Endothelial cell of umbilical vein (primary cell): ENCODE measurements at regions not wholly inside any gene's neighbourhood (a gene's known extent, or its start where the extent isn't known, plus 50 kb on each side); places are given as distances from the start of the nearest gene placed in this dataset.

Experiments
- BruUV-seq: library from RNA; stranded (reverse); fragments of 400-500 nt; replicated peaks from 2 replicates; lab custom pipeline; 2021; lab: Mats Ljungman, UMichigan
- CTCF ChIA-PET: fragments of 300-600, 350-600 bp; sonication (Branson Sonifier 250); formaldehyde crosslinking; loops from one replicate; lab custom pipeline; 2021; ENCODE audit warnings: antibody characterized with exemption, inconsistent platforms; lab: Charles Lee
- POLR2A ChIA-PET: fragments of 300-600, 350-600 bp; sonication (Branson Sonifier 250); formaldehyde crosslinking; loops from one replicate; lab custom pipeline; 2021; ENCODE audit warnings: antibody characterized with exemption, inconsistent platforms; lab: Charles Lee
- DNase-seq: peaks from one replicate; pipeline ENCODE4 v3.0.0-alpha.2; 2011; ENCODE audit warnings: low read depth, low spot score
- FAIRE-seq: peaks from 2 replicates; lab custom pipeline; 2011; peaks lifted over from hg19 to GRCh38; lab: Jason Lieb, UNC
- H2AFZ ChIP-seq: 2 replicates; pipeline ENCODE4 v1.6.0; 2012; ENCODE audit warnings: low read depth, low read length, control low read depth, inconsistent platforms
- H3K27ac ChIP-seq: 2 replicates; pipeline ENCODE4 v1.5.1; 2011; ENCODE audit warnings: low read depth, mild to moderate bottlenecking, control low read depth, low read length, moderate library complexity; ENCODE audit not compliant: insufficient read depth
- H3K27me3 ChIP-seq, 2 experiments: 2 replicates each; pipeline versions ENCODE4 v1.6.0 to v1.6.1; 2011; ENCODE audit warnings: low read length in 2 of 2, mixed read lengths in 1 of 2; ENCODE audit not compliant: control insufficient read depth in 2 of 2, insufficient read depth in 2 of 2
- H3K36me3 ChIP-seq, 2 experiments: 2 replicates in 1 of 2; 3 replicates in 1 of 2; pipeline ENCODE4 v1.5.1; 2011; ENCODE audit warnings: low read length in 2 of 2, mild to moderate bottlenecking in 1 of 2, moderate library complexity in 1 of 2; ENCODE audit not compliant: control insufficient read depth in 2 of 2, insufficient read depth in 2 of 2; ENCODE audit errors: extremely low read depth in 1 of 2
- H3K4me1 ChIP-seq: 3 replicates; pipeline ENCODE4 v1.5.1; 2011; ENCODE audit warnings: mild to moderate bottlenecking, low read length; ENCODE audit not compliant: control insufficient read depth, insufficient read depth; ENCODE audit errors: extremely low read depth
- H3K4me2 ChIP-seq: 2 replicates; pipeline ENCODE4 v1.6.1; 2011; ENCODE audit warnings: low read length, control low read depth, mixed read lengths; ENCODE audit not compliant: insufficient read depth
- H3K4me3 ChIP-seq, 3 experiments: fragments of 200-600 bp in 1 of 3; sonication (generic), shearing (Covaris generic) in 1 of 3; replicated peaks in 1 of 3; 2 replicates each; pipeline ENCODE4 v1.5.1; 2011 to 2016; ENCODE audit warnings: control low read depth in 3 of 3, low read length in 3 of 3, mild to moderate bottlenecking in 2 of 3, inconsistent platforms in 1 of 3, low read depth in 1 of 3, moderate library complexity in 1 of 3; ENCODE audit not compliant: insufficient read depth in 1 of 3
- H3K79me2 ChIP-seq: 2 replicates; pipeline ENCODE4 v1.6.0; 2012; ENCODE audit warnings: low read length, inconsistent platforms; ENCODE audit not compliant: control insufficient read depth, insufficient read depth
- H3K9ac ChIP-seq: replicated peaks from 2 replicates; pipeline ENCODE3; 2011; ENCODE audit warnings: low read length, control low read depth; ENCODE audit not compliant: insufficient read depth; ENCODE audit errors: extremely low read depth
- H3K9me1 ChIP-seq: replicated peaks from 3 replicates; pipeline ENCODE4 v1.6.0; 2011; ENCODE audit warnings: mild to moderate bottlenecking, low read length; ENCODE audit not compliant: control insufficient read depth, insufficient read depth; ENCODE audit errors: extremely low read depth
- H3K9me3 ChIP-seq: replicated peaks from 2 replicates; pipeline ENCODE4 v1.5.1; 2012; ENCODE audit warnings: low read length, inconsistent platforms; ENCODE audit not compliant: control insufficient read depth, insufficient read depth
- H4K20me1 ChIP-seq: replicated peaks from 2 replicates; pipeline ENCODE3; 2011; ENCODE audit warnings: mild to moderate bottlenecking, low read length; ENCODE audit not compliant: control insufficient read depth, insufficient read depth; ENCODE audit errors: extremely low read depth
- EZH2 ChIP-seq: IDR thresholded peaks from 2 replicates; pipeline ENCODE4 v1.6.1; 2012; ENCODE audit warnings: borderline replicate concordance, low read depth, mild to moderate bottlenecking, moderate library complexity, low read length, inconsistent platforms; ENCODE audit not compliant: severe bottlenecking
- FOS ChIP-seq: IDR thresholded peaks from 2 replicates; pipeline ENCODE4 v1.6.1; 2011; ENCODE audit warnings: mild to moderate bottlenecking, low read length, moderate library complexity, borderline replicate concordance; ENCODE audit not compliant: insufficient read depth
- GATA2 ChIP-seq: IDR thresholded peaks from 2 replicates; pipeline ENCODE4 v1.7.0; 2011; ENCODE audit warnings: low read depth, mild to moderate bottlenecking, moderate library complexity, mixed read lengths, low read length; ENCODE audit not compliant: insufficient read length, insufficient read depth
- JUN ChIP-seq: IDR thresholded peaks from 2 replicates; pipeline ENCODE4 v1.6.1; 2011; ENCODE audit warnings: borderline replicate concordance, low read depth; ENCODE audit not compliant: insufficient read length, insufficient read depth
- MAX ChIP-seq: IDR thresholded peaks from 2 replicates; pipeline ENCODE4 v1.6.1; 2011; ENCODE audit not compliant: insufficient read depth, insufficient read length
- MYC ChIP-seq: IDR thresholded peaks from one replicate; pipeline ENCODE4 v1.6.1; 2011; ENCODE audit warnings: mild to moderate bottlenecking, low read depth, low read length
- POLR2A ChIP-seq: IDR thresholded peaks from 2 replicates; pipeline ENCODE4 v1.6.1; 2012; ENCODE audit warnings: low read depth, mild to moderate bottlenecking, control low read depth, low read length
- POLR2AphosphoS5 ChIP-seq: IDR thresholded peaks from 2 replicates; pipeline ENCODE4 v1.6.1; 2012; ENCODE audit warnings: low read depth, mild to moderate bottlenecking, control low read depth, low read length, moderate library complexity; ENCODE audit not compliant: insufficient read depth
- dilution Hi-C: fragments of 300-500 bp; cut with MboI; formaldehyde crosslinking; loops from one replicate; pipeline ENCODE4 v1.15.0; 2019; ENCODE audit warnings: low sequenced_read_pairs; ENCODE audit not compliant: extremely low pct_ligation_motif_present
- intact Hi-C: fragments of 100-400 bp; cut with micrococcal nuclease; formaldehyde crosslinking; loops from one replicate; pipeline ENCODE4 v1.10.0; 2022
- TF ChIP-seq, protein P1 (sequence below), 2 donors: IDR thresholded peaks; 1 replicate in 1 of 2; 2 replicates in 1 of 2; pipeline ENCODE4 v1.5.1; 2011; ENCODE audit warnings: low read length in 2 of 2, mild to moderate bottlenecking in 2 of 2, moderate library complexity in 2 of 2, control low read depth in 1 of 2, inconsistent platforms in 1 of 2, low read depth in 1 of 2; ENCODE audit not compliant: insufficient read depth in 1 of 2; ENCODE audit errors: extremely low read depth in 1 of 2

- TF ChIP-seq POLR2AphosphoS5, result no peak
- TF ChIP-seq JUN, result no peak
- TF ChIP-seq, protein P1, sequence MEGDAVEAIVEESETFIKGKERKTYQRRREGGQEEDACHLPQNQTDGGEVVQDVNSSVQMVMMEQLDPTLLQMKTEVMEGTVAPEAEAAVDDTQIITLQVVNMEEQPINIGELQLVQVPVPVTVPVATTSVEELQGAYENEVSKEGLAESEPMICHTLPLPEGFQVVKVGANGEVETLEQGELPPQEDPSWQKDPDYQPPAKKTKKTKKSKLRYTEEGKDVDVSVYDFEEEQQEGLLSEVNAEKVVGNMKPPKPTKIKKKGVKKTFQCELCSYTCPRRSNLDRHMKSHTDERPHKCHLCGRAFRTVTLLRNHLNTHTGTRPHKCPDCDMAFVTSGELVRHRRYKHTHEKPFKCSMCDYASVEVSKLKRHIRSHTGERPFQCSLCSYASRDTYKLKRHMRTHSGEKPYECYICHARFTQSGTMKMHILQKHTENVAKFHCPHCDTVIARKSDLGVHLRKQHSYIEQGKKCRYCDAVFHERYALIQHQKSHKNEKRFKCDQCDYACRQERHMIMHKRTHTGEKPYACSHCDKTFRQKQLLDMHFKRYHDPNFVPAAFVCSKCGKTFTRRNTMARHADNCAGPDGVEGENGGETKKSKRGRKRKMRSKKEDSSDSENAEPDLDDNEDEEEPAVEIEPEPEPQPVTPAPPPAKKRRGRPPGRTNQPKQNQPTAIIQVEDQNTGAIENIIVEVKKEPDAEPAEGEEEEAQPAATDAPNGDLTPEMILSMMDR (IDR thresholded peaks at IDR 0.05; ENCODE audit: extremely low read depth in 1 of 2, insufficient read depth in 1 of 2, low read depth in 1 of 2, low read length in 2 of 2), result no peak
- TF ChIP-seq EZH2, result no peak
- TF ChIP-seq MAX, result no peak
- TF ChIP-seq POLR2A, result no peak
- TF ChIP-seq MYC, result no peak
- no peak for TF ChIP-seq GATA2
- TF ChIP-seq FOS, result no peak
- H2AFZ ChIP-seq, result no peak overlapping the region
- no peaks in the 10 kb centered on the region for H3K36me3 ChIP-seq
- CTCF ChIA-PET, result interaction anchor here (0.8 to 1.0 kb wide), 2 partner anchors 10 to 44 kb away, joined by 3 read pairs; no protein-coding TSS in a partner anchor
- no TSS peak for BruUV-seq
- intact Hi-C loops (no loop called here), dilution Hi-C loops (no loop called here)
- no peak for FAIRE-seq
- H3K9me3 ChIP-seq, result no peaks in the 10 kb centered on the region
- no peak overlapping the region for H3K4me3 ChIP-seq
- POLR2A ChIA-PET, result no interaction called here
- H3K9ac ChIP-seq, result no peak overlapping the region
- H3K27ac ChIP-seq, result no peak overlapping the region
- no peaks in the 10 kb centered on the region for H3K4me1 ChIP-seq
- no peak overlapping the region for H3K4me2 ChIP-seq
- no peaks in the 10 kb centered on the region for H3K79me2 ChIP-seq
- DNase-seq, result no peak
- H4K20me1 ChIP-seq, result no peaks in the 10 kb centered on the region
- H3K9me1 ChIP-seq, result no peaks in the 10 kb centered on the region
- H3K27me3 ChIP-seq, result no peaks in the 10 kb centered on the region
Observed at GRCh38 chr2:154599189-154599588, 99.3 kb upstream of the KCNJ3 start.
